NCI-H345 treated with DMSO at 0.1 percent for 48 hours (cell line): ENCODE measurements at regions not wholly inside any gene's neighbourhood (a gene's known extent, or its start where the extent isn't known, plus 50 kb on each side); places are given as distances from the start of the nearest gene placed in this dataset.

Experiments used
- DNase-seq: peaks from one replicate; lab custom pipeline; 2025; ENCODE audit not compliant: unreplicated experiment; lab: John Stamatoyannopoulos, UW

GRCh38 chr1:43008115-43009060, 49.7 kb upstream of the SLC2A1 start:
- DNase-seq: no peak
